GM20431 (cell line): ENCODE measurements at regions not wholly inside any gene's neighbourhood (a gene's known extent, or its start where the extent isn't known, plus 50 kb on each side); places are given as distances from the start of the nearest gene placed in this dataset.
"Not testable (repeated sequence)": the region's sequence is repeated elsewhere in the genome, so short reads cannot be mapped to it uniquely, and the experiment has no call there.

Source experiments
- in situ Hi-C: fragments of 300-500 bp; cut with MseI, MboI; formaldehyde crosslinking; loops from one replicate; pipeline ENCODE4 v1.15.0; 2020; ENCODE audit warnings: low sequenced_read_pairs; ENCODE audit not compliant: unreplicated experiment

DNA sequence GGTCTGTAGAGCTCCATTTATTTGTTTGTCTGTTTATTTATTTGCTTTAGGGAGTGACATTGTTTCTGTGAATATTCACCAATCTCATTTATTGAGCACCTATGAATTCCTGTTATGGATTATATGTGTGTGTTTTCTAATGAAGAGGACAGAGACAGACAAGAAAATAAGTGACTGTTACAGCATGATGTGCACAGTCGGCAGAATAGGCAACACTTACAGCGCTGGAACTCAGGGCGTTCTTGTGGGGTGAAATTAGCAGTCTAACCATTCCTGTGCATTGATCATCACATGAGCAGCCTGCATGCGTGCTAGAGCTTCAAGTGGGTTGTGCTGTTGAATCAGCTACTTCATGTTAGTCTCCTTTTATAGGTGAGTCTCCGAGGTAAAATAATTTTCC lies 960.7 kb downstream of the SLC4A3 start:
- in situ Hi-C loops = no loop called here

DNA sequence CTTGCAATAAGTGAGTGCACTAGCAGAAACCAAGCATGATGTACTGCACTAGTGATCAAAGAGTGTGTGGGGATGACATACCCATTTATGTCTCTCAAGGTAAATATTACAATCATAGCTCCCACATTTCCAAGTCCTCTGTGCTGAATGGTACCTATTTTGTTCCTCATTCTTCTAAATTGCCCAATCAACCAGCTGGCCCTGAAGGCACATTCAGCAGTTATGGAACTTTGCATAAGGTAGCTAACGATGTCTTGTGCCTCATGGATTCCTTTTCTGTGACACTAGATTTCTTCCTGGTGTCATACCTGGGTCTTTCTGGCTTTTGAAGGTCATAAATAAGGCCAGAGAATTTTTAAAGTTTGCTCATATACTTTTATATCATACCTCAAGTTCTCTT lies 963.0 kb downstream of the SLC4A3 start:
- in situ Hi-C loops = no loop called here

DNA sequence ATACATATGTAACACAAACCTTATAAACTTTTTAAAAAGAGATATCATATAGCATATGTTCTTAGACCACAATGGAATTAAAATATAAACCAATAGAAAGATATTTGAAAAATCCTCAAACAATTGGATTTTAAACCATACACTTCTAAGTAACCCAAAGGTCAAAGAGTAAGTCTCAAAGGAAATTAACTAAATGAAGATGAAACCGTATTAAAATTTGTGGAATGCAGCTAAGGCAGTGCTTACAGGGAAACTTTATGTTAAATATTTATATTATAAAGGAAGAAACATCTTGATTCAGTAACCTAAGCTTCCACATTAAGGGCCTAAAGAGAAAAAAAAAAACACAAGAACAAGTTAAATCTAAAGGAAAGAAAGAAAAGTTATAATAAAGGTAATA lies 966.1 kb downstream of the SLC4A3 start:
- in situ Hi-C loops = no loop called here

- in situ Hi-C loops = no loop called here
These were observed 970.4 kb downstream of the EPHA4 start for GRCh38 chr2:220601674-220602073.

- in situ Hi-C loops = not testable (repeated sequence)
These were observed 959.1 kb downstream of the EPHA4 start for GRCh38 chr2:220613004-220613403.

DNA sequence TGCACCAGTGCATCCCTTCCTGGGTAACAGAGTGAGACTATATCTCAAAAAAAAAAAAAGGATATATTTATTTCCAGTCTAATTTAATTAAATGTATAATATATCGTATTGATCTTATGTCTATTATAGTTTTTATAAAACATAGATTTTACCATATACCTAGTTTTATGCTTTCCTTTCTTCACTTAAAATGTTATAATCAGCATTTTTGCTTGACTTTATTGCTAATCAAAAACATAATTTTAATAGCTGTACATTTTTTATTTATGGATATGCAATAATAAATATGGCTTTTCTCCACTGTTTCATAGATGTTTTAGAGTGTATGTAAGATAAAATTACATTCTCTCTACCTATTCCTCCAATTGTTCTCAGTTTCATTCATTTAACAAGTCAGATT lies 958.0 kb downstream of the EPHA4 start:
- in situ Hi-C loops = no loop called here

DNA sequence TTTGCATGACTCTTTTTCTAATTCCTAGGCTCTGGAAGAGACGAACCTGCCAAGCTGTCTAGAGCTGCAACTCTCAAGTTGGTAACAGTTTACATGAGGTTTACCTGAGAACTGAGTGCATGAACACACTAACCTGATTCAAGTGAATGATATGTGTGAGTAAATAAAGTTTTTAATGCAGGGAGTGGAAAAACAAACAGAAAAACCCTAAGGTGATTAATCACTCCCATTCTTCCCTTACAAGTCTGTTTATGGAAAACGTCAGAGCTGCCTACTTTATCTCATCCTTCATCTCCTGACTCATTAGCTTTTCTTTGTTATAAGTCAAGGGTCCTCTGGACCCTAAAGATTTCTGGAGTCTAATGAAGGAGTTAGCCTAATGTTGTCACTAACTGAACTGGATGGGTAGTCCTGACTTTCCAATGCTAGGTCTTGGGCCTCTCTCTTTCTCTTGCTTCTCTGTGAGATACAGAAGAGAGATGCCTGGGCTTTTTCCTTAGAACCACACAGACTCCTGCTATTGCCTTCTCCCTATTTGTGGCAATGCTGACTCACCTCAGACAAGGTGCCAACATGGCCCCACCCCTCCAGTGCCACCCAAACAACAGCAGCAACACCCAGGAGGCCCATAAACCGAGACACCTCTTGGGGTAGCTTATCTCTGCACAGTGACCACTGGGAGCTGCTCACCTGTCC lies 952.4 kb downstream of the EPHA4 start:
- in situ Hi-C loops = no loop called here

DNA sequence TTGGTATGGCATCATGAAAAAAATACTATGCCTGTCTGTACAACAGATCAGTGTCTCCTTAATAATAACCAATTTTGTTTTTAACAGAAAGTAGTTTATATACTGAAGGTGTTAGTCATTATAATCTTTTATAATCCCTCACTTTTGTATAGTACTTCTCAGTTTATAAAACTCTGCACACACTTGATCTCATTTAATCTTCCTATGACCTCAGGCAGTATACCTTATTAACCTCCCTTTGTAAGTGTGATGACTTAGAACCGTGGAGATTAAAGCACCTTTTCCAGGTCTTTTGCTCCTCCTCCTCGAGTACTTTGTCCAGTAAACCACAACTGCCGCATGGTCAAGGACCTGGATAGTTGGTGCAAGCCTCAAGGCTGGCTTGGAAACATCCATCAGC lies 945.5 kb downstream of the EPHA4 start:
- in situ Hi-C loops = no loop called here

DNA sequence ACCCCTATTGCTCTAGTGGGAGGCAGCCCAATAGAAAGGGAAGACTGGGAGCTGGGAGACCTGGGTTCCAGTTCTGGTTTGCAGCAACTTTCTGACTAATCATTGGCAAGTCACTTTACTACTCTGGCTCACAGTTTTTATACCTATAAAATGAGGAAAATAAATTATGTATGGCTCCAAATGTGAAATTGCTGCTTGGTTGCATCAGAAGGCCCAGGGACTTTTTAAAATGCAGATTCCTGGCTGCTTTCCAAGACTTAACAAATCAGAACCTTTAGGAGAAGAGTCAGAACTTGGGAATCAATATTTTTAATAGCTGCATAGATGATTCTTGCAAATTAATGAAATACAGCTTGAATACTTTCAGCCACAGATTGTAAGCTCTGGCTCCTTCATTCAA lies 943.9 kb downstream of the EPHA4 start:
- in situ Hi-C loops = no loop called here

- in situ Hi-C loops = no loop called here
These were observed 931.0 kb downstream of the EPHA4 start for GRCh38 chr2:220641137-220641536.

DNA sequence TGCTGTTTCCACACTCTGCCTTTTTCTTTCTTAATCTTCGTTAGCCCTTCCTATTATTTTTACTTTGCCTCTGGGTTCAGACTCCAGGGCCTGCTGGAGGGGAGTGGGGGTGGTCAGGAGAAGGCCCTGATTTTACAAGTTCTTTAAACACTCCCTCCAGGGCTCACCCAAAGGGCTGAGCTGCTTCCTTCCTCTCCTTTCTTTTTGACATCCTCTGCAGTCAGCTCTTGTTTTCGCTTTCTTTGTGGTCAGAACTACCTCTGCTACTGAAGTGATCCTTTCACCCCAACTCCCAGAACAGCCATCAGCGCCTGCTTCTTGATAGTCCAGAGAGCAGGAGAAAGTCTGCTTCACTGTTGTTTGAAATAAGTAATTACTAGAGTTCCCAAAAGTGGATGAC lies 925.7 kb downstream of the EPHA4 start:
- in situ Hi-C loops = no loop called here

- in situ Hi-C loops = no loop called here
These were observed 923.5 kb downstream of the EPHA4 start for GRCh38 chr2:220648628-220649027.

- in situ Hi-C loops = no loop called here
These were observed 918.3 kb downstream of the EPHA4 start for GRCh38 chr2:220653776-220654175.

DNA sequence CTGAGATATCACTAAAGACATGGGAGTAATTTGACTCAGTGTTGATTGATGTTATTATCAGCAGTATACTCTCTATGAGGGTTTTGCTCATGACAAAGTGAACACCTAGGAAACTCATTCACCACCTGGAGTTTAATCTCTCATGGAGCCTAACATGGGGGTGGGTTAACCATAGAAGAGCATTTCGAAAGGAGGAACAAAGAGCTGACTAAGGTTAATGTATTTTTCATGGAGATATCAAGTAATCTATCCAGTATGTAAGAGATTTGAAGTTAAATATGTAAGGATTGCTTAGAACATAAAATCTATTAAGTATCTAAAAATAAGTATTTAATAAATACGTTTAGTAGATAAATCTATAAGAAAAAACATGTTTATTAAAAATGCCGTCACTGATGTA lies 917.8 kb downstream of the EPHA4 start:
- in situ Hi-C loops = no loop called here

GRCh38 chr2:220660277-220661145 lies 911.6 kb downstream of the EPHA4 start:
- in situ Hi-C loops = no loop called here

DNA sequence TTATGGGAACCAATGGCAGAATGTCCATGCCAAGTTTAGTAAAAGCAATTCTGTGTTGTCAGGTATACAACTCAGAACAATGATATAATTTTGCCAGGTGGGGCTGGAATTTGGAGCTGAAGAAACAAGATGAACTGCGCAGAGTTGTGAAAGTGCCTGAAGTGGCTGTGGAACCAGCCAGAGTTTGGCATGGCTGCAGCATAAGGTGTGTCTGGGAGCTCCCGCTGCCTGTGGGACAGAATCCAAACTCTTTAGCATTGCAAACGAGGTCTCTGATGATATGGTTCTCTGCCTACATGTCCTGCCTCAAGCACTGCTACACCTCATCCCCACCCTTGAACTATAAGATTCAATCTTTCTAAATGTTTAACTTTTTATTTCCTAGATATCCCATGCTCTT lies 909.7 kb downstream of the EPHA4 start:
- in situ Hi-C loops = no loop called here

- in situ Hi-C loops = no loop called here
These were observed 909.0 kb downstream of the EPHA4 start for GRCh38 chr2:220663065-220663464.

- in situ Hi-C loops = no loop called here
These were observed 907.6 kb downstream of the EPHA4 start for GRCh38 chr2:220664272-220665107.

DNA sequence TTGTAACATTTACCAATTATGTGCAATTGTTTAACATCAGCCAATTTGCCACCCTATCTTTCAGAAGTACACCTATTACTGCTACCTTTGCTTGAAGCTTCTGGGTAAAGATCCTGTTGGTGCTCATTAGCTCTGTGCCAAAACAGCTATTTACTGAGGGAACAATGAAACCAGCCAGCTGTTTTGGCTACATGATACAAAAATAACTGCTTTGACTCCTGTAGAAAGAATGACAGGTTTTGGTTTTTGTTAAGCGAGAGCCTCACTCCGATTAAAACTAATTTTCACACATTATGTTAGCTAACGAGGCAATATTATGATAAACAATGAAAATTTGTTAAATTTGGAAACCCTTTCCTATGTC lies 907.0 kb downstream of the EPHA4 start:
- in situ Hi-C loops = no loop called here

- in situ Hi-C loops = no loop called here
These were observed 902.8 kb downstream of the EPHA4 start for GRCh38 chr2:220669324-220669723.

DNA sequence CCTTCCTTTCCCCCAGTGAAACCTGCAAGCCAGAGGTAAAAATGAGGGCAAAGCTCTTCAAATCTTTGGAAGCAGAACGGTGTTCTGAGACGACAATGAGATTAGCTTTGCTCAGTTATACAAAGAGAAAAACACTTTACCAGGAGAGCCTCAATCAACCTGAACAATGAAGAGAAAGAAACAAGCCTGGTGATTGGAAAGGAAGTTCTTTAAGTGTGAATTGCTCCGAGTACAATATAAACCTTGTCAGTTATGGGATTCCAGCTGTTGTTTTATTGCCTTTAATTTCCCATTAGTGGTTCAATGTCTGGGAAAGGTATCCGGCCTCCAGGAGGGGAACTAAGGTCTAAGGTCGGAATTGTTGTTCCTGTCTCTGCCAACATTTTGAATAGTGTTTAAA lies 901.6 kb downstream of the EPHA4 start:
- in situ Hi-C loops = no loop called here
